Esophagus muscularis mucosa (tissue), 4 donors: ENCODE measurements at regions not wholly inside any gene's neighbourhood (a gene's known extent, or its start where the extent isn't known, plus 50 kb on each side); places are given as distances from the start of the nearest gene placed in this dataset.

ENCODE experiments used
- DNase-seq: peaks from one replicate; pipeline ENCODE4 v3.0.0-alpha.2; 2017; ENCODE audit errors: extremely low spot score
- H3K27ac ChIP-seq, 4 donors: fragments of 200-600 bp; sonication (generic); replicated peaks in 1 of 4; 1 replicate in 3 of 4; 2 replicates in 1 of 4; pipeline ENCODE4 v1.5.1; 2016 to 2019; ENCODE audit warnings: mild to moderate bottlenecking in 1 of 4
- H3K27me3 ChIP-seq, 4 donors: fragments of 200-600 bp; sonication (generic); one replicate each; pipeline versions ENCODE4 v1.5.1 to v1.6.0; 2016 to 2019
- H3K36me3 ChIP-seq, 4 donors: fragments of 200-600 bp; sonication (generic); one replicate each; pipeline ENCODE4 v1.5.1; 2016 to 2019
- H3K4me1 ChIP-seq, 4 donors: fragments of 200-600 bp; sonication (generic); one replicate each; pipeline ENCODE4 v1.5.1; 2016 to 2019
- H3K4me3 ChIP-seq, 4 donors: fragments of 200-600 bp; sonication (generic); 1 replicate in 2 of 4; 2 replicates in 2 of 4; pipeline ENCODE4 v1.5.1; 2016 to 2019; ENCODE audit warnings: mild to moderate bottlenecking in 4 of 4, moderate library complexity in 1 of 4
- H3K9me3 ChIP-seq, 4 donors: fragments of 200-600 bp; sonication (generic); 1 replicate in 3 of 4; 2 replicates in 1 of 4; pipeline ENCODE4 v1.5.1; 2016 to 2019
- EP300 ChIP-seq: sonication (generic); formaldehyde crosslinking; IDR thresholded peaks from one replicate; pipeline ENCODE4 v1.6.1; 2017; ENCODE audit warnings: antibody characterized with exemption
- POLR2A ChIP-seq: fragments of 450-650 bp; IDR thresholded peaks from one replicate; pipeline ENCODE4 v1.6.1; 2017; ENCODE audit warnings: antibody characterized with exemption, moderate library complexity, mild to moderate bottlenecking, low read depth
- POLR2AphosphoS5 ChIP-seq, 2 donors: sonication (generic); formaldehyde crosslinking; IDR thresholded peaks; one replicate each; pipeline ENCODE4 v1.6.1; 2017; ENCODE audit warnings: antibody characterized with exemption in 2 of 2
- WGBS: methylation state at CpG from one replicate; pipeline ENCODE4 v1.1.5; 2018; 5-methylcytosine and 5-hydroxymethylcytosine counted together
- intact Hi-C: fragments of 100-400 bp; cut with DNase I; formaldehyde crosslinking; loops from one replicate; pipeline ENCODE4 v1.15.1; 2023
- TF ChIP-seq, protein P1 (sequence below), 3 experiments: fragments of 200-600 bp in 2 of 3; fragments of 450-650 bp in 1 of 3; sonication (generic) in 2 of 3; IDR thresholded peaks; one replicate each; pipeline ENCODE4 v1.5.1; 2017 to 2019; ENCODE audit warnings: antibody characterized with exemption in 3 of 3, mild to moderate bottlenecking in 2 of 3, moderate library complexity in 1 of 3

DNA sequence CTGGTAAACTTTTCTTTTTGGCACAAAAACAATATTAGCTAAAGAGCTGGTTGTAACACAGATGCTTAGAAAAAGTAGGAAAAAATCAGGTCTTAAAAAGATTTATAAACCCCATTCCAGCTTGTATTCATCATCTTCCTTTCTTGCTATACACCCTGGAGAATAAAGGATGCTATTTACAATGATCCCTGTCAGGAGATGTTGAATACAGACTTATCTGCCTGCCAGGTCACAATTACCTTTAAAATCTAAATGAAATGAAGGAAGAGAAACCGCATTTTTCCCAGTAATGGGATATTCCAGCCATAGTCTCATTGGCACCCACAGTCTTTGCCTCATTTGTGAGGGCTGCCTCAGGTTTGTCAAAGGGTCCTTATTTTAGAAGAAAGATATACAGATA, 394.1 kb upstream of the WWC1 start:
- H3K9me3 ChIP-seq, result no peaks in the 10 kb centered on the region
- no peak overlapping the region for H3K4me3 ChIP-seq
- no peak for DNase-seq
- no peaks in the 10 kb centered on the region for H3K27me3 ChIP-seq
- intact Hi-C loops, result no loop called here
- TF ChIP-seq POLR2AphosphoS5 (IDR thresholded peaks at IDR 0.05) (no peak), EP300 (no peak), POLR2A (no peak)
- TF ChIP-seq, protein P1, sequence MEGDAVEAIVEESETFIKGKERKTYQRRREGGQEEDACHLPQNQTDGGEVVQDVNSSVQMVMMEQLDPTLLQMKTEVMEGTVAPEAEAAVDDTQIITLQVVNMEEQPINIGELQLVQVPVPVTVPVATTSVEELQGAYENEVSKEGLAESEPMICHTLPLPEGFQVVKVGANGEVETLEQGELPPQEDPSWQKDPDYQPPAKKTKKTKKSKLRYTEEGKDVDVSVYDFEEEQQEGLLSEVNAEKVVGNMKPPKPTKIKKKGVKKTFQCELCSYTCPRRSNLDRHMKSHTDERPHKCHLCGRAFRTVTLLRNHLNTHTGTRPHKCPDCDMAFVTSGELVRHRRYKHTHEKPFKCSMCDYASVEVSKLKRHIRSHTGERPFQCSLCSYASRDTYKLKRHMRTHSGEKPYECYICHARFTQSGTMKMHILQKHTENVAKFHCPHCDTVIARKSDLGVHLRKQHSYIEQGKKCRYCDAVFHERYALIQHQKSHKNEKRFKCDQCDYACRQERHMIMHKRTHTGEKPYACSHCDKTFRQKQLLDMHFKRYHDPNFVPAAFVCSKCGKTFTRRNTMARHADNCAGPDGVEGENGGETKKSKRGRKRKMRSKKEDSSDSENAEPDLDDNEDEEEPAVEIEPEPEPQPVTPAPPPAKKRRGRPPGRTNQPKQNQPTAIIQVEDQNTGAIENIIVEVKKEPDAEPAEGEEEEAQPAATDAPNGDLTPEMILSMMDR (IDR thresholded peaks at IDR 0.05), result no peak
- H3K4me1 ChIP-seq, result no peaks in the 10 kb centered on the region
- no peak overlapping the region for H3K27ac ChIP-seq
- no peaks in the 10 kb centered on the region for H3K36me3 ChIP-seq
- WGBS, result 79% methylated on average over 1 of the region's 1 CpG

DNA sequence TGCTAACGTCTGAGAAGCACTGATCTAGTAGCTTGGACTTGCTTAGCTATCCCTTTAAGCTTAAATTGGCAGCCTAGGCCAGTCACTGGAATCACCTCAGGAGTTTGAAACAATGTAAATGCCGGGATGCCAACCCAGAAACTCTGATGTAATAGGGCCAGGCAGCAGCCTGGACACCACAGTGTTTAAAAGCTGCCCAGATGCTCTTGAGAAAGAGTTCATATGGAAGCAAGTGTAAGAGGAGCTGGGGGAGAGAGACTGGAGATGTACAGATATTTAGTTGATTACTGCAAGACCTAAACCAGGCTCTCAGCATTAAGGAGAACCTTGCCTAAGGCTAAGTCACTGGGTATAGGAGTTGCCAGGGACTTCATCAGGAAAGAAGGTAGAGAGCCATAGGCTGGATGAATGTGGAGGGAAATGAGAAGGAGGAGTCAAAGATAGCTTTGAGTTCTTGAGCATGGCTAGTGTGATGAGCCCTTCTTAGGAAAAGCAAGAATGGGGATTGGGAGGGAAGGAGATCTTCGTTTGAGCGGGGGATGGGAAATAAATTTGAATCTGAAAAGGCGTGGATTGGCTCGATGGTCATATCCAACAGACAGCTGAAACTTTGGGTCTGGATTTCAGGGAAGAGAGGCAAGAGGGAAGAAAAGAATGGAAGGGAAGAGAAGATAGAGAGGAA, 392.9 kb upstream of the WWC1 start:
- 74% methylated on average over 6 of the region's 6 CpGs for WGBS
- TF ChIP-seq EP300, result no peak
- TF ChIP-seq, protein P1 (IDR thresholded peaks at IDR 0.05), result no peak
- TF ChIP-seq POLR2A, result no peak
- no peak for TF ChIP-seq POLR2AphosphoS5 (IDR thresholded peaks at IDR 0.05)
- Histone ChIP-seq H3K9me3 (no peaks in the 10 kb centered on the region), H3K27me3 (no peaks in the 10 kb centered on the region), H3K27ac (no peak overlapping the region), H3K4me3 (no peak overlapping the region), H3K4me1 (no peaks in the 10 kb centered on the region), H3K36me3 (no peaks in the 10 kb centered on the region)
- intact Hi-C loops, result no loop called here
- no peak for DNase-seq

DNA sequence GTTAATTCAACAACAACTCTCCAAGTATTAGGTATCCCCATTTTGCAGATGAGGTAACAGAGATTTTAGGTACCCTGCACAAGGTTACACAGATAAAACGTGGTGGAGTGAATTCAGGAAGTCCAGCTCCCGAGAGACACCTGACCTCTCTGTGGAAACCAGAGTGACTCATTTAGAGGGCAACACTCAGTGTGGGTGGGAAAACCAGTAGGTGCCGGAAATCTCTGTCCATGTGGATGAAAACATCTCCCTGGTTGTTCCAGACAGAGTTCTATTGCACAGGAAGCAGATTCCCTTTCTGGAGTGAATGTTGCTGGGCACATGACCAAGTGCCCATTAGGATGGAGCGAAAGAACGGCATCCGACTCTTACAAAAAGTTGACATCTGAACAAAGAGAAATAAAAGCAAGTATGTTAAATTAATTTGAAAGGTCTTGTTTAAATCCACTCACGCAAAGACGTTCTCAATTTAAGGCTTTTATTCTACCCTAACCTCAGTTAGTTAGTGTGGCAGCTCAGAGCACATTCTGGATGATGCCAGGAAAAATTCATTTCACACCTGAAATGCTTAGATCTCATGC, 391.9 kb upstream of the WWC1 start:
- H3K27me3 ChIP-seq, result no peaks in the 10 kb centered on the region
- intact Hi-C loops, result no loop called here
- H3K9me3 ChIP-seq, result no peaks in the 10 kb centered on the region
- no peak overlapping the region for H3K4me3 ChIP-seq
- no peaks in the 10 kb centered on the region for H3K4me1 ChIP-seq
- 84% methylated on average over 8 of the region's 8 CpGs for WGBS
- no peaks in the 10 kb centered on the region for H3K36me3 ChIP-seq
- H3K27ac ChIP-seq, result no peak overlapping the region
- no peak for DNase-seq
- TF ChIP-seq POLR2AphosphoS5 (IDR thresholded peaks at IDR 0.05) (no peak), EP300 (no peak), POLR2A (no peak)
- TF ChIP-seq, protein P1 (IDR thresholded peaks at IDR 0.05), result no peak

DNA sequence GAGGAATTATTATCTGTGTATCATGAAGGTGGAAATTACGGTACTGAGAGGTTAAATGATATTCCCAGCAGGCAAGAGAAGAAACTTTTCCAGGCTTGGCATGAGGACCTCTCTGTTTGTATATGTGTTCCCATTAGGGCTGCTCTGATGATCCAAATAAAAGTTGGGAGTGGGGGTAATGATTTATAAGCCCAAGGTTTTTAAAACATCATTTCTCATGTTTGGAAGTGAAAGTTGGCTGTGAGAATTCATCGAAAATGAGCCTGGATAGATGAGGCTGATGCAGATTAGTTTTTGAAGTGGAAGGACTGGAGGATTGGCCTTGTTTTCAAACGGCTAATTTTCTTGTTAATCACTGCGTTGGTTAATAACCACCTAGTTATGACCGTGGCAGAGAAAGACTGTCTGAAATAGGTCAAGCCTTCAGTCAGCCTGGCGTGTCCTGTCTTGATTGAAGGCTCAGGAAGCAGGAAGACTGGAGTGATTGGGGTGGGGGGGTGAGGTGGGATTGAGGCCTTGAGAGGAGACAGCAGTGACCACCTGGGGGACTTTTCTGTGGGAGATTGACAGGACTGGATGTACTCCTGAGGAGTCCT, 391.0 kb upstream of the WWC1 start:
- intact Hi-C loops, result no loop called here
- Histone ChIP-seq H3K4me3 (no peak overlapping the region), H3K36me3 (no peaks in the 10 kb centered on the region), H3K27me3 (no peaks in the 10 kb centered on the region), H3K9me3 (no peaks in the 10 kb centered on the region), H3K27ac (no peak overlapping the region), H3K4me1 (no peaks in the 10 kb centered on the region)
- DNase-seq, result no peak
- TF ChIP-seq POLR2A (no peak), POLR2AphosphoS5 (IDR thresholded peaks at IDR 0.05) (no peak), EP300 (no peak)
- TF ChIP-seq, protein P1 (IDR thresholded peaks at IDR 0.05), result no peak
- 71% methylated on average over 6 of the region's 6 CpGs for WGBS
